Lower leg skin (tissue), 3 donors: ENCODE measurements at regions not wholly inside any gene's neighbourhood (a gene's known extent, or its start where the extent isn't known, plus 50 kb on each side); places are given as distances from the start of the nearest gene placed in this dataset.

Source experiments
- POLR2A ChIP-seq, 2 donors: fragments of 450-650 bp; IDR thresholded peaks; one replicate each; pipeline ENCODE4 v1.6.1; 2016 to 2017; ENCODE audit warnings: antibody characterized with exemption in 2 of 2, mild to moderate bottlenecking in 1 of 2, moderate library complexity in 1 of 2
- TF ChIP-seq, protein P1 (sequence below), 3 donors: fragments of 450-650 bp; IDR thresholded peaks; one replicate each; pipeline ENCODE4 v1.5.1; 2016; ENCODE audit warnings: antibody characterized with exemption in 3 of 3, mild to moderate bottlenecking in 3 of 3, moderate library complexity in 2 of 3

DNA sequence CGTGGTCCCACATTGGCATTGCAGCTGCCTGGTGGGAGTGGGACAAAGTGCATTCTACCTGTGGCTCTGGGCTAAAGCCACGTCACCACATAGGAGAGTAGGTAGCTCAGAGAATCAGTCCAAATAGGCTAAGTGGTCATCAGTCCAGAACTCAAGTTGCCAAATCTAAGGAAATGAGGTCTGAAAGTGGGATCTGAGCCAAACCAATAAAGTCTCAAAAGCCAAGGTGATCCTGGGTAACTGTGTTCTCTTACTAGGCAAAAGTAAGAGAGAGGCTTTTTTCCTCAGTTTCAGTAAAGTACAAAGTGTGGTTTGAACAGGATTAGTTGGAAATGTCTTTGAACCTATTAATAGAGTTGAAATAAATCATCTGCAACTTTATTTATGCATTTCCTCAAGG is 68.6 kb upstream of the CNKSR3 start:
- TF ChIP-seq, protein P1, sequence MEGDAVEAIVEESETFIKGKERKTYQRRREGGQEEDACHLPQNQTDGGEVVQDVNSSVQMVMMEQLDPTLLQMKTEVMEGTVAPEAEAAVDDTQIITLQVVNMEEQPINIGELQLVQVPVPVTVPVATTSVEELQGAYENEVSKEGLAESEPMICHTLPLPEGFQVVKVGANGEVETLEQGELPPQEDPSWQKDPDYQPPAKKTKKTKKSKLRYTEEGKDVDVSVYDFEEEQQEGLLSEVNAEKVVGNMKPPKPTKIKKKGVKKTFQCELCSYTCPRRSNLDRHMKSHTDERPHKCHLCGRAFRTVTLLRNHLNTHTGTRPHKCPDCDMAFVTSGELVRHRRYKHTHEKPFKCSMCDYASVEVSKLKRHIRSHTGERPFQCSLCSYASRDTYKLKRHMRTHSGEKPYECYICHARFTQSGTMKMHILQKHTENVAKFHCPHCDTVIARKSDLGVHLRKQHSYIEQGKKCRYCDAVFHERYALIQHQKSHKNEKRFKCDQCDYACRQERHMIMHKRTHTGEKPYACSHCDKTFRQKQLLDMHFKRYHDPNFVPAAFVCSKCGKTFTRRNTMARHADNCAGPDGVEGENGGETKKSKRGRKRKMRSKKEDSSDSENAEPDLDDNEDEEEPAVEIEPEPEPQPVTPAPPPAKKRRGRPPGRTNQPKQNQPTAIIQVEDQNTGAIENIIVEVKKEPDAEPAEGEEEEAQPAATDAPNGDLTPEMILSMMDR (IDR thresholded peaks at IDR 0.05) = no peak
- no peak for TF ChIP-seq POLR2A (IDR thresholded peaks at IDR 0.05)
